ENCODE measurements at regions not wholly inside any gene's neighbourhood (a gene's known extent, or its start where the extent isn't known, plus 50 kb on each side); places are given as distances from the start of the nearest gene placed in this dataset.

DNA sequence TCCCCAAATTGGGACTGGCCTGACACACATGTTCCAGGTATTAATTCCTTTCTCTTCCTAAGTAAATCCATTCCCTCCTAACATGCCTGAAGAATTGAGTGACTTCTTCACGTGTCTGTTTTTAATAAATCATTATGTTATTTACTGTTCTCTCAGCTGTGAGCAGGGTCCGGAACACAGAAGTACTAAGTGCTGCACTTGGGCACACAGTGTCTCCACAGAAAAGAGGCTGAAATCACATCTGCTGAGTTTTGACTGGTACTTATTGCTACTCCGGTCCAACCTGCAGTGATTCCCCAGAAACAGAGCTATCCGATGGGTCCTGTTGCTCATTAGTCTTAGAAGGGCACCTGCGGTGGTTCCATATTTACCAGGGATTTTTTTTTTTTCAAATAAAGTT is 202.6 kb downstream of the RBM46 start:
- Histone ChIP-seq H3K4me1 (ENCODE audit: control insufficient read depth in 1 of 2, insufficient read depth in 2 of 2, low read length in 2 of 2) (no peaks in the 10 kb centered on the region), H3K9me3 (ENCODE audit: control insufficient read depth in 1 of 2, insufficient read depth in 1 of 2, low read depth in 1 of 2, low read length in 2 of 2) (no peaks in the 10 kb centered on the region), H3K79me2 (ENCODE audit: insufficient read depth, low read length) (no peaks in the 10 kb centered on the region), H4K20me1 (ENCODE audit: insufficient read depth) (no peaks in the 10 kb centered on the region), H2AFZ (ENCODE audit: low read depth, low read length, poor library complexity, severe bottlenecking) (no peak overlapping the region), H3K4me2 (ENCODE audit: low read length) (no peak overlapping the region), H3K9ac (ENCODE audit: low read length) (no peak overlapping the region), H3K36me3 (ENCODE audit: control insufficient read depth in 1 of 2, insufficient read depth in 2 of 2, low read length in 2 of 2) (no peaks in the 10 kb centered on the region), H3K9me2 (ENCODE audit: insufficient read depth) (no peaks in the 10 kb centered on the region), H3K27me3 (ENCODE audit: insufficient read depth, low read length) (no peaks in the 10 kb centered on the region), H3K27ac (ENCODE audit: low read depth, low read length) (no peak overlapping the region), H3K4me3 (replicated peaks in 1 of 2; ENCODE audit: low read depth in 1 of 2, low read length in 2 of 2) (no peak overlapping the region)
- ChIA-PET POLR2A (no interaction called here), CTCF (no interaction called here), RAD21 (ENCODE audit: low non-redundant PET in 1 of 2, low total read pairs in 2 of 2, uncharacterized antibody in 2 of 2, unreplicated experiment in 2 of 2) (no interaction called here)
- ATAC-seq, result no peak
- no peak for DNase-seq (ENCODE audit: low read depth, low spot score)
- intact Hi-C loops (cut with micrococcal nuclease), result loop anchor here (2.0 to 10.0 kb wide), 2 partner anchors 429 to 803 kb away; partner anchors contain the start of gene PLRG1
- TF ChIP-seq JUND (IDR thresholded peaks at IDR 0.05) (no peak), ELF1 (IDR thresholded peaks at IDR 0.05; ENCODE audit: borderline replicate concordance, low read depth) (no peak), EZH2 (IDR thresholded peaks at IDR 0.05) (no peak), POLR2A (IDR thresholded peaks at IDR 0.05; ENCODE audit: borderline replicate concordance, extremely low read depth, insufficient read depth, insufficient read length) (no peak), TCF7L2 (IDR thresholded peaks at IDR 0.05; ENCODE audit: borderline replicate concordance, extremely low read depth, insufficient read depth, insufficient read length) (no peak), POLR2AphosphoS5 (IDR thresholded peaks at IDR 0.05; ENCODE audit: low read depth, low read length) (no peak), EZH2phosphoT487 (IDR thresholded peaks at IDR 0.05; ENCODE audit: borderline replicate concordance) (no peak), EGR1 (IDR thresholded peaks at IDR 0.05; ENCODE audit: low read depth) (no peak), SIN3A (IDR thresholded peaks at IDR 0.05; ENCODE audit: low read depth) (no peak), ZFX (IDR thresholded peaks at IDR 0.05) (no peak), CBX3 (IDR thresholded peaks at IDR 0.05; ENCODE audit: low read depth) (no peak)
- TF ChIP-seq, protein P1, sequence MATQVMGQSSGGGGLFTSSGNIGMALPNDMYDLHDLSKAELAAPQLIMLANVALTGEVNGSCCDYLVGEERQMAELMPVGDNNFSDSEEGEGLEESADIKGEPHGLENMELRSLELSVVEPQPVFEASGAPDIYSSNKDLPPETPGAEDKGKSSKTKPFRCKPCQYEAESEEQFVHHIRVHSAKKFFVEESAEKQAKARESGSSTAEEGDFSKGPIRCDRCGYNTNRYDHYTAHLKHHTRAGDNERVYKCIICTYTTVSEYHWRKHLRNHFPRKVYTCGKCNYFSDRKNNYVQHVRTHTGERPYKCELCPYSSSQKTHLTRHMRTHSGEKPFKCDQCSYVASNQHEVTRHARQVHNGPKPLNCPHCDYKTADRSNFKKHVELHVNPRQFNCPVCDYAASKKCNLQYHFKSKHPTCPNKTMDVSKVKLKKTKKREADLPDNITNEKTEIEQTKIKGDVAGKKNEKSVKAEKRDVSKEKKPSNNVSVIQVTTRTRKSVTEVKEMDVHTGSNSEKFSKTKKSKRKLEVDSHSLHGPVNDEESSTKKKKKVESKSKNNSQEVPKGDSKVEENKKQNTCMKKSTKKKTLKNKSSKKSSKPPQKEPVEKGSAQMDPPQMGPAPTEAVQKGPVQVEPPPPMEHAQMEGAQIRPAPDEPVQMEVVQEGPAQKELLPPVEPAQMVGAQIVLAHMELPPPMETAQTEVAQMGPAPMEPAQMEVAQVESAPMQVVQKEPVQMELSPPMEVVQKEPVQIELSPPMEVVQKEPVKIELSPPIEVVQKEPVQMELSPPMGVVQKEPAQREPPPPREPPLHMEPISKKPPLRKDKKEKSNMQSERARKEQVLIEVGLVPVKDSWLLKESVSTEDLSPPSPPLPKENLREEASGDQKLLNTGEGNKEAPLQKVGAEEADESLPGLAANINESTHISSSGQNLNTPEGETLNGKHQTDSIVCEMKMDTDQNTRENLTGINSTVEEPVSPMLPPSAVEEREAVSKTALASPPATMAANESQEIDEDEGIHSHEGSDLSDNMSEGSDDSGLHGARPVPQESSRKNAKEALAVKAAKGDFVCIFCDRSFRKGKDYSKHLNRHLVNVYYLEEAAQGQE (IDR thresholded peaks at IDR 0.05; ENCODE audit: low read depth), result no peak
- TF ChIP-seq, protein P2, sequence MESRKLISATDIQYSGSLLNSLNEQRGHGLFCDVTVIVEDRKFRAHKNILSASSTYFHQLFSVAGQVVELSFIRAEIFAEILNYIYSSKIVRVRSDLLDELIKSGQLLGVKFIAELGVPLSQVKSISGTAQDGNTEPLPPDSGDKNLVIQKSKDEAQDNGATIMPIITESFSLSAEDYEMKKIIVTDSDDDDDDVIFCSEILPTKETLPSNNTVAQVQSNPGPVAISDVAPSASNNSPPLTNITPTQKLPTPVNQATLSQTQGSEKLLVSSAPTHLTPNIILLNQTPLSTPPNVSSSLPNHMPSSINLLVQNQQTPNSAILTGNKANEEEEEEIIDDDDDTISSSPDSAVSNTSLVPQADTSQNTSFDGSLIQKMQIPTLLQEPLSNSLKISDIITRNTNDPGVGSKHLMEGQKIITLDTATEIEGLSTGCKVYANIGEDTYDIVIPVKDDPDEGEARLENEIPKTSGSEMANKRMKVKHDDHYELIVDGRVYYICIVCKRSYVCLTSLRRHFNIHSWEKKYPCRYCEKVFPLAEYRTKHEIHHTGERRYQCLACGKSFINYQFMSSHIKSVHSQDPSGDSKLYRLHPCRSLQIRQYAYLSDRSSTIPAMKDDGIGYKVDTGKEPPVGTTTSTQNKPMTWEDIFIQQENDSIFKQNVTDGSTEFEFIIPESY (IDR thresholded peaks at IDR 0.05; ENCODE audit: extremely low read depth, insufficient replicate concordance, low read length), result no peak
- TF ChIP-seq, protein P3, sequence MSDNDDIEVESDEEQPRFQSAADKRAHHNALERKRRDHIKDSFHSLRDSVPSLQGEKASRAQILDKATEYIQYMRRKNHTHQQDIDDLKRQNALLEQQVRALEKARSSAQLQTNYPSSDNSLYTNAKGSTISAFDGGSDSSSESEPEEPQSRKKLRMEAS (IDR thresholded peaks at IDR 0.05), result no peak
- TF ChIP-seq, protein P4, sequence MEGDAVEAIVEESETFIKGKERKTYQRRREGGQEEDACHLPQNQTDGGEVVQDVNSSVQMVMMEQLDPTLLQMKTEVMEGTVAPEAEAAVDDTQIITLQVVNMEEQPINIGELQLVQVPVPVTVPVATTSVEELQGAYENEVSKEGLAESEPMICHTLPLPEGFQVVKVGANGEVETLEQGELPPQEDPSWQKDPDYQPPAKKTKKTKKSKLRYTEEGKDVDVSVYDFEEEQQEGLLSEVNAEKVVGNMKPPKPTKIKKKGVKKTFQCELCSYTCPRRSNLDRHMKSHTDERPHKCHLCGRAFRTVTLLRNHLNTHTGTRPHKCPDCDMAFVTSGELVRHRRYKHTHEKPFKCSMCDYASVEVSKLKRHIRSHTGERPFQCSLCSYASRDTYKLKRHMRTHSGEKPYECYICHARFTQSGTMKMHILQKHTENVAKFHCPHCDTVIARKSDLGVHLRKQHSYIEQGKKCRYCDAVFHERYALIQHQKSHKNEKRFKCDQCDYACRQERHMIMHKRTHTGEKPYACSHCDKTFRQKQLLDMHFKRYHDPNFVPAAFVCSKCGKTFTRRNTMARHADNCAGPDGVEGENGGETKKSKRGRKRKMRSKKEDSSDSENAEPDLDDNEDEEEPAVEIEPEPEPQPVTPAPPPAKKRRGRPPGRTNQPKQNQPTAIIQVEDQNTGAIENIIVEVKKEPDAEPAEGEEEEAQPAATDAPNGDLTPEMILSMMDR (IDR thresholded peaks at IDR 0.05 in 2 of 3, conservative IDR thresholded peaks at IDR 0.05 in 1 of 3; ENCODE audit: borderline replicate concordance in 1 of 3, insufficient read depth in 1 of 3, low read depth in 2 of 3, low read length in 2 of 3), result no peak
- TF ChIP-seq, protein P5, sequence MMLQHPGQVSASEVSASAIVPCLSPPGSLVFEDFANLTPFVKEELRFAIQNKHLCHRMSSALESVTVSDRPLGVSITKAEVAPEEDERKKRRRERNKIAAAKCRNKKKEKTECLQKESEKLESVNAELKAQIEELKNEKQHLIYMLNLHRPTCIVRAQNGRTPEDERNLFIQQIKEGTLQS (IDR thresholded peaks at IDR 0.05), result no peak
- no TSS peak for BruUV-seq (replicated peaks)

Measured in HCT116 (cell line).